GM12878 (cell line): ENCODE measurements at regions not wholly inside any gene's neighbourhood (a gene's known extent, or its start where the extent isn't known, plus 50 kb on each side); places are given as distances from the start of the nearest gene placed in this dataset.

Experiments
- ATAC-seq: fragments of 200-7000 bp; cut with Tn5 transposase; 3 replicates; pipeline ENCODE4 v1.9.1; 2020; ENCODE audit warnings: mild to moderate bottlenecking, moderate library complexity
- BruUV-seq: library from RNA; stranded (reverse); fragments of 400-500 nt; replicated peaks from 2 replicates; lab custom pipeline; 2021; lab: Mats Ljungman, UMichigan
- CTCF ChIA-PET: fragments of 300-600 bp; sonication (Branson Sonifier 250); formaldehyde crosslinking; extraction: SDS; loops from one replicate; lab custom pipeline; 2021; ENCODE audit warnings: inconsistent platforms; lab: Yijun Ruan, JAX
- POLR2A ChIA-PET: fragments of 350-600 bp; formaldehyde crosslinking; extraction: SDS; loops from one replicate; lab custom pipeline; 2021; ENCODE audit warnings: inconsistent platforms; lab: Charles Lee
- RAD21 ChIA-PET: fragments of 300-600 bp; sonication (Branson Sonifier 250); formaldehyde crosslinking; loops from one replicate; lab custom pipeline; 2023; ENCODE audit warnings: antibody characterized with exemption; ENCODE audit not compliant: unreplicated experiment; lab: Charles Lee
- SMC1A ChIA-PET: fragments of 300-600 bp; sonication (Branson Sonifier 250); formaldehyde crosslinking; loops from one replicate; lab custom pipeline; 2023; ENCODE audit not compliant: unreplicated experiment, uncharacterized antibody; lab: Charles Lee
- DNase-seq: peaks from one replicate; pipeline ENCODE4 v3.0.0-alpha.2; 2011; ENCODE audit warnings: low read depth, low spot score
- FAIRE-seq: peaks from 3 replicates; lab custom pipeline; 2011; peaks lifted over from hg19 to GRCh38; lab: Jason Lieb, UNC
- H2AFZ ChIP-seq: 2 replicates; pipeline ENCODE4 v1.6.0; 2011; ENCODE audit warnings: low read depth, low read length, control low read depth; ENCODE audit not compliant: control insufficient read depth
- H3K27ac ChIP-seq: 2 replicates; pipeline ENCODE4 v1.5.1; 2011; ENCODE audit warnings: control low read depth; ENCODE audit not compliant: control insufficient read depth, insufficient read depth
- H3K27me3 ChIP-seq, 2 experiments: replicated peaks in 1 of 2; 2 replicates each; pipeline versions ENCODE4 v1.6.0 to v1.6.1; 2011; ENCODE audit warnings: low read length in 1 of 2; ENCODE audit not compliant: control insufficient read depth in 2 of 2, insufficient read depth in 2 of 2
- H3K36me3 ChIP-seq, 2 experiments: 2 replicates each; pipeline ENCODE4 v1.5.1; 2011; ENCODE audit warnings: low read length in 1 of 2; ENCODE audit not compliant: control insufficient read depth in 2 of 2, insufficient read depth in 2 of 2
- H3K4me1 ChIP-seq: 2 replicates; pipeline ENCODE4 v1.6.1; 2011; ENCODE audit warnings: mild to moderate bottlenecking, low read length, moderate library complexity, mixed read lengths; ENCODE audit not compliant: control insufficient read depth, insufficient read depth
- H3K4me2 ChIP-seq: 2 replicates; pipeline ENCODE4 v1.6.0; 2011; ENCODE audit warnings: control low read depth; ENCODE audit not compliant: control insufficient read depth, insufficient read depth
- H3K4me3 ChIP-seq: fragments of 200-600 bp; sonication (generic); 2 replicates; pipeline ENCODE4 v1.5.1; 2016
- H3K79me2 ChIP-seq: 2 replicates; pipeline ENCODE4 v1.6.0; 2011; ENCODE audit warnings: low read length; ENCODE audit not compliant: control insufficient read depth, insufficient read depth
- H3K9ac ChIP-seq: 2 replicates; pipeline ENCODE4 v1.8.0; 2011; ENCODE audit warnings: low read length, control low read depth, mixed read lengths; ENCODE audit not compliant: control insufficient read depth, insufficient read depth
- H3K9me3 ChIP-seq: replicated peaks from 3 replicates; pipeline ENCODE4 v1.5.1; 2011; ENCODE audit warnings: mild to moderate bottlenecking, low read length; ENCODE audit not compliant: control insufficient read depth, insufficient read depth
- H4K20me1 ChIP-seq: 2 replicates; pipeline ENCODE4 v1.6.0; 2011; ENCODE audit not compliant: control insufficient read depth, insufficient read depth
- CUX1 ChIP-seq: IDR thresholded peaks from 2 replicates; pipeline ENCODE4 v1.6.1; 2012; ENCODE audit warnings: improper control_type of control experiment, low read depth, low read length; ENCODE audit not compliant: insufficient replicate concordance
- PAX5 ChIP-seq: IDR thresholded peaks from 2 replicates; pipeline ENCODE4 v1.6.1; 2011; ENCODE audit warnings: low read depth, low read length, borderline replicate concordance
- in situ Hi-C: fragments of 300-500 bp; cut with MboI; formaldehyde crosslinking; loops from 9 replicates; pipeline ENCODE4 v1.14.3; 2018; ENCODE audit warnings: mixed read lengths
- intact Hi-C: fragments of 100-400 bp; cut with micrococcal nuclease; formaldehyde crosslinking; loops from one replicate; pipeline ENCODE4 v1.14.2; 2022; ENCODE audit not compliant: unreplicated experiment

- Histone ChIP-seq H3K4me2 (no peak overlapping the region), H3K4me1 (no peaks in the 10 kb centered on the region), H3K27me3 (no peaks in the 10 kb centered on the region), H3K9me3 (no peaks in the 10 kb centered on the region), H2AFZ (no peak overlapping the region), H4K20me1 (no peaks in the 10 kb centered on the region), H3K36me3 (no peaks in the 10 kb centered on the region), H3K9ac (no peak overlapping the region), H3K27ac (no peak overlapping the region), H3K4me3 (no peak overlapping the region), H3K79me2 (no peaks in the 10 kb centered on the region)
- DNase-seq = peak; percentile 9
- in situ Hi-C loops = no loop called here
- ChIA-PET POLR2A (no interaction called here), SMC1A (interaction anchor here (0.8 to 1.7 kb wide), 2 partner anchors 11 to 12 kb away, joined by 3 to 5 read pairs; no protein-coding TSS in a partner anchor), RAD21 (no interaction called here), CTCF (no interaction called here)
- TF ChIP-seq PAX5 = peak; percentile 58; the same call in 1 of the 2 replicates
- no peak for TF ChIP-seq CUX1
- BruUV-seq = no TSS peak
- FAIRE-seq = no peak
- intact Hi-C loops = loop anchor here (1.0 kb wide), 1 partner anchor 62 kb away; no protein-coding TSS in a partner anchor
- peak; percentile 99 for ATAC-seq
Measured at GRCh38 chr5:16005225-16005624, 174.4 kb downstream of the MARCHF11 start.
